ENCODE measurements at regions not wholly inside any gene's neighbourhood (a gene's known extent, or its start where the extent isn't known, plus 50 kb on each side); places are given as distances from the start of the nearest gene placed in this dataset.

GRCh38 chr16:79690159-79690558 lies 89.6 kb upstream of the MAF start:
- DNase-seq (ENCODE audit: unreplicated experiment), result no peak
- peaks cover 5% of the 10 kb centered on the region for H3K4me1 Mint-ChIP-seq (ENCODE audit: insufficient read depth, unreplicated experiment)
- ChIA-PET POLR2A (no interaction called here), CTCF (no interaction called here)
- H3K9me3 Mint-ChIP-seq (ENCODE audit: unreplicated experiment), result peaks cover 11% of the 10 kb centered on the region
- no peak overlapping the region for H3K27ac Mint-ChIP-seq (ENCODE audit: low read depth, unreplicated experiment)
- BruUV-seq (replicated peaks), result no TSS peak
- no peaks in the 10 kb centered on the region for H3K36me3 Mint-ChIP-seq (ENCODE audit: insufficient read depth, unreplicated experiment)
- TF ChIP-seq, protein P1, sequence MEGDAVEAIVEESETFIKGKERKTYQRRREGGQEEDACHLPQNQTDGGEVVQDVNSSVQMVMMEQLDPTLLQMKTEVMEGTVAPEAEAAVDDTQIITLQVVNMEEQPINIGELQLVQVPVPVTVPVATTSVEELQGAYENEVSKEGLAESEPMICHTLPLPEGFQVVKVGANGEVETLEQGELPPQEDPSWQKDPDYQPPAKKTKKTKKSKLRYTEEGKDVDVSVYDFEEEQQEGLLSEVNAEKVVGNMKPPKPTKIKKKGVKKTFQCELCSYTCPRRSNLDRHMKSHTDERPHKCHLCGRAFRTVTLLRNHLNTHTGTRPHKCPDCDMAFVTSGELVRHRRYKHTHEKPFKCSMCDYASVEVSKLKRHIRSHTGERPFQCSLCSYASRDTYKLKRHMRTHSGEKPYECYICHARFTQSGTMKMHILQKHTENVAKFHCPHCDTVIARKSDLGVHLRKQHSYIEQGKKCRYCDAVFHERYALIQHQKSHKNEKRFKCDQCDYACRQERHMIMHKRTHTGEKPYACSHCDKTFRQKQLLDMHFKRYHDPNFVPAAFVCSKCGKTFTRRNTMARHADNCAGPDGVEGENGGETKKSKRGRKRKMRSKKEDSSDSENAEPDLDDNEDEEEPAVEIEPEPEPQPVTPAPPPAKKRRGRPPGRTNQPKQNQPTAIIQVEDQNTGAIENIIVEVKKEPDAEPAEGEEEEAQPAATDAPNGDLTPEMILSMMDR (IDR thresholded peaks at IDR 0.05; ENCODE audit: unreplicated experiment), result no peak
- H3K27me3 Mint-ChIP-seq (ENCODE audit: insufficient read depth, unreplicated experiment), result no peaks in the 10 kb centered on the region
- no peak overlapping the region for H3K4me3 Mint-ChIP-seq (ENCODE audit: unreplicated experiment)
- intact Hi-C loops (cut with micrococcal nuclease), result no loop called here

GRCh38 chr16:79687249-79688130 lies 87.0 kb upstream of the MAF start:
- ChIA-PET POLR2A (no interaction called here), CTCF (interaction anchor here (0.7 kb wide), 2 partner anchors 12 to 1517 kb away, joined by 3 to 7 read pairs; no protein-coding TSS in a partner anchor)
- H3K27ac Mint-ChIP-seq (ENCODE audit: low read depth, unreplicated experiment), result no peak overlapping the region
- H3K27me3 Mint-ChIP-seq (ENCODE audit: insufficient read depth, unreplicated experiment), result no peaks in the 10 kb centered on the region
- no peaks in the 10 kb centered on the region for H3K36me3 Mint-ChIP-seq (ENCODE audit: insufficient read depth, unreplicated experiment)
- no TSS peak for BruUV-seq (replicated peaks)
- TF ChIP-seq, protein P1 (IDR thresholded peaks at IDR 0.05; ENCODE audit: unreplicated experiment), result no peak
- H3K9me3 Mint-ChIP-seq (ENCODE audit: unreplicated experiment), result no peaks in the 10 kb centered on the region
- H3K4me3 Mint-ChIP-seq (ENCODE audit: unreplicated experiment), result no peak overlapping the region
- intact Hi-C loops (cut with micrococcal nuclease), result no loop called here
- no peak for DNase-seq (ENCODE audit: unreplicated experiment)
- H3K4me1 Mint-ChIP-seq (ENCODE audit: insufficient read depth, unreplicated experiment), result peaks cover 5% of the 10 kb centered on the region

- Mint-ChIP-seq H3K4me3 (ENCODE audit: unreplicated experiment) (no peak overlapping the region), H3K36me3 (ENCODE audit: insufficient read depth, unreplicated experiment) (no peaks in the 10 kb centered on the region), H3K27ac (ENCODE audit: low read depth, unreplicated experiment) (no peak overlapping the region), H3K4me1 (ENCODE audit: insufficient read depth, unreplicated experiment) (peaks cover 5% of the 10 kb centered on the region), H3K27me3 (ENCODE audit: insufficient read depth, unreplicated experiment) (no peaks in the 10 kb centered on the region), H3K9me3 (ENCODE audit: unreplicated experiment) (no peaks in the 10 kb centered on the region)
- CTCF ChIA-PET, result interaction anchor here (0.6 to 1.0 kb wide), 3 partner anchors 9 to 1082 kb away, joined by 3 to 6 read pairs (median 3); no protein-coding TSS in a partner anchor
- no peak for DNase-seq (ENCODE audit: unreplicated experiment)
- TF ChIP-seq, protein P1 (IDR thresholded peaks at IDR 0.05; ENCODE audit: unreplicated experiment), result no peak
- no TSS peak for BruUV-seq (replicated peaks)
- POLR2A ChIA-PET, result no interaction called here
- intact Hi-C loops (cut with micrococcal nuclease), result no loop called here
These were observed 85.3 kb upstream of the MAF start for GRCh38 chr16:79685871-79686270.

DNA sequence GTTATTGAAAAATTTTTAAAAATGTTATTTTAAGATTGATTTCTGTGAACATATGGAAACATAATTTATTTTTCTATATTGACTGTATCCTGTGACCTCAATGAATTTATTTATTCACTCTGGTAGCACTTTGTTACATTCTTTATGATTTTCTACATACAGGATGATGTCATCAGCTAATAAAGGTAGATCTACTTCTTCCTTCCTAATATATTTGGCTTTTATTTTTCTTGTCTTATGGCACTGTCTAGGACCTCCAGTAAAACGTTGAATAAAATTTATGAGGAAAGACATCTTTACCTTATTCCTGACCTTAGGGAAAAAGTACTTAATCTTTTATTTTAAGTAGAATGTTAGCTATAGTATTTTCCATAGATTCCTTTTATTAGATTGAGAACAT lies 78.8 kb upstream of the MAF start:
- H3K36me3 Mint-ChIP-seq (ENCODE audit: insufficient read depth, unreplicated experiment), result no peaks in the 10 kb centered on the region
- no peak for DNase-seq (ENCODE audit: unreplicated experiment)
- no peaks in the 10 kb centered on the region for H3K9me3 Mint-ChIP-seq (ENCODE audit: unreplicated experiment)
- ChIA-PET POLR2A (interaction anchor here (0.7 kb wide), 1 partner anchor 240 kb away, joined by 3 read pairs; no protein-coding TSS in a partner anchor), CTCF (no interaction called here)
- TF ChIP-seq, protein P1 (IDR thresholded peaks at IDR 0.05; ENCODE audit: unreplicated experiment), result no peak
- intact Hi-C loops (cut with micrococcal nuclease), result no loop called here
- H3K4me3 Mint-ChIP-seq (ENCODE audit: unreplicated experiment), result no peak overlapping the region
- no peaks in the 10 kb centered on the region for H3K4me1 Mint-ChIP-seq (ENCODE audit: insufficient read depth, unreplicated experiment)
- no peak overlapping the region for H3K27ac Mint-ChIP-seq (ENCODE audit: low read depth, unreplicated experiment)
- no peaks in the 10 kb centered on the region for H3K27me3 Mint-ChIP-seq (ENCODE audit: insufficient read depth, unreplicated experiment)
- BruUV-seq (replicated peaks), result no TSS peak

Data from MCF 10A (cell line).